GM12892 (cell line): ENCODE measurements at regions not wholly inside any gene's neighbourhood (a gene's known extent, or its start where the extent isn't known, plus 50 kb on each side); places are given as distances from the start of the nearest gene placed in this dataset.
"Not testable (repeated sequence)": the region's sequence is repeated elsewhere in the genome, so short reads cannot be mapped to it uniquely, and the experiment has no call there.

Experiments
- POLR2A ChIP-seq: IDR thresholded peaks from 2 replicates; pipeline ENCODE4 v1.6.1; 2011; ENCODE audit warnings: low read depth, low read length, control low read depth
- POLR2AphosphoS5 ChIP-seq: IDR thresholded peaks from 2 replicates; pipeline ENCODE4 v1.6.1; 2011; ENCODE audit warnings: low read depth, low read length, control low read depth
- TAF1 ChIP-seq: IDR thresholded peaks from 2 replicates; pipeline ENCODE4 v1.6.1; 2011; ENCODE audit warnings: low read depth, mild to moderate bottlenecking, control low read depth, low read length, borderline replicate concordance

DNA sequence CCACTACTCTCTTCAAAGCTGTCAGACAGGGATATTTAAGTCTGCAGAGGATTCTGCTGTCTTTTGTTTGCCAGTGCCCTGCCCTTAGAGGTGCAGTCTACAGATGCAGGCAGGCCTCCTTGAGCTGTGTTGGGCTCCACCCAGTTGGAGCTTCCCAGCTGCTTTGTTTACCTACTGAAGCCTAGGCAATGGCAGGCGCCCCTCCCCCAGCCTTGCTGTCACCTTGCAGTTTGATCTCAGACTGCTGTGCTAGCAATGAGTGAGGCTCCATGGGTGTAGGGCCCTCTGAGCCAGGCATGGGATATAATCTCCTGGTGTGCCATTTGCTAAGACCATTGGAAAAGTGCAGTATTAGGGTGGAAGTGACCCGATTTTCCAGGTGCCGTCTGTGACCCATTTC is 151.3 kb upstream of the CCZ1B start:
- TF ChIP-seq TAF1, POLR2A, POLR2AphosphoS5: not testable (repeated sequence)
